Upper lobe of left lung (tissue), 4 donors: ENCODE measurements at regions not wholly inside any gene's neighbourhood (a gene's known extent, or its start where the extent isn't known, plus 50 kb on each side); places are given as distances from the start of the nearest gene placed in this dataset.

Experiments used
- CTCF ChIP-seq, 6 experiments: fragments of 450-650 bp in 4 of 6; fragments of 200-600 bp in 2 of 6; sonication (generic) in 2 of 6; IDR thresholded peaks; one replicate each; pipeline ENCODE4 v1.5.1; 2016 to 2019; ENCODE audit warnings: antibody characterized with exemption in 6 of 6
- POLR2AphosphoS5 ChIP-seq, 2 donors: sonication (generic); formaldehyde crosslinking; IDR thresholded peaks; one replicate each; pipeline ENCODE4 v1.5.1; 2017; ENCODE audit warnings: antibody characterized with exemption in 2 of 2

GRCh38 chr11:70851308-70851707 lies 401.1 kb downstream of the SHANK2 start:
- TF ChIP-seq CTCF (IDR thresholded peaks at IDR 0.05) = no peak
- TF ChIP-seq POLR2AphosphoS5 (IDR thresholded peaks at IDR 0.05) = no peak
